ENCODE measurements at regions not wholly inside any gene's neighbourhood (a gene's known extent, or its start where the extent isn't known, plus 50 kb on each side); places are given as distances from the start of the nearest gene placed in this dataset.
"Not testable (repeated sequence)": the region's sequence is repeated elsewhere in the genome, so short reads cannot be mapped to it uniquely, and the experiment has no call there.

DNA sequence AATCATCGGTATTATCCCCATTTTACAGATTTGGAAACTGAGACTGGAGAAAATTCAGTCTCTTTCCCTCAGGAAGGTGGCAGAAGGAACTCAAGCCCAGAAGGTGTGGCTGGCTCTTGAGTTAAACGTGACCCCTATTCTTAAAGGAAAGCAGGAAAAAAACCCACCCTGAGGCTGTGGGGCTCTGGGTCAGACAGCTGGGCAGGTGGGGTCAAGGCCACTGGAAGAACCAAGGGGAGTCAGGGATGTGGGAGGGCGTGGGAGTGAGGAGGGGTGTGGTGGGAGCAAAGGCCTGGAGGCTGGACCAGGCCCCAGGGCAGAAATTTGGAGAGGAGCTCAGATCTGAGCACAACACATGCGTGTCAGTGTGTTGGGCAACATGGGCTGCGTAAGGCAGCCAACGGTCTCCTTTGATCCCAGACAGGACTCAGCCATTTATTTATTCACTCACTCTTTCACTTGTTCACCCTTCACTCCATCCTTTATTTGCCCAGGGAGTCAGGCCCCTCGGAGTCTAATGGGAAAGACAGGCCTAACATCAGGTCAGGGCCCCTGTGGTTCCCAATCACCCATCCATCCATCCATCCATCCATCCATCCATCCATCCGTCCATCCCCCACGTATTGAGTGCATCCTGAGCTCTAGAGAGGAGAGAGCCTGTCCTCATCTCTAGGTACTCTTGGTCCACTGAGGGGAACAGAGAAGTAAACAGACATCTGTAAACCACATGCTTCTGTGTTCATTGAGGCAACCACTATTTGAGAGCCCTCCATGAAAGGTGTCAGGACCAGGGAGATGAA is 165.0 kb downstream of the VEGFA start:
- no peak for DNase-seq

DNA sequence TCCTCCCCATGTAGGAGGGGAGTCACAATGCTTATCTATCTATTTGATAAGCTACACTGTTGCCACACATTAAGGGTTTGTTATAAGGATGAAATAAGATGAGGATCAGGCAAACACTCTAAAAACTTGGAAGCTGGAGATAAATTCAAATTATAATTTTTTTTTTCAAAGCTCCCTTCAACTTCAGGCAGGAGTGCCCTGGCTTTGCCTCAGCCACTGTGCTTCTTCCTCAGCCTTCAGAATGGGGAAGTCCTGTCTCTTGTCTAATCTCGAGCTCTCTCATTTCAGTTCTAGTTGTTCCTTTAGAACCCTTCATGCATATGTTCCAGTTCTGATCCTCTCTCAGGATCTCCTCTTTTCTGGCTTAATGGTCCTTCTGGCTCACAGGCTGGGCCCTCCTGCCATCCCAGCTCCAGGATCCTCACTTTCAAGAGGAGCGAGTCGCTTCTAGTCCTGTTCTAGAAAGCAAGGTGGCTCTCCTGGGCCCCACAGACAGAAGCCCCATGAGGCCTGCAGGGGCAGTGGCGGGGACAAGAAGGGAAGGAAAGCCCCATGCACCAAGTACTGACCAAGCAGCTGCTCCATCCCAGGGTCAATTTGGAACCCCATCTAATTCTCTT is 164.3 kb downstream of the VEGFA start:
- DNase-seq: no peak

GRCh38 chr6:43933148-43933885 is 163.3 kb downstream of the VEGFA start:
- DNase-seq: peak; percentile 65

- no peak for DNase-seq
Observed at GRCh38 chr6:43932259-43933147, 162.5 kb downstream of the VEGFA start.

DNA sequence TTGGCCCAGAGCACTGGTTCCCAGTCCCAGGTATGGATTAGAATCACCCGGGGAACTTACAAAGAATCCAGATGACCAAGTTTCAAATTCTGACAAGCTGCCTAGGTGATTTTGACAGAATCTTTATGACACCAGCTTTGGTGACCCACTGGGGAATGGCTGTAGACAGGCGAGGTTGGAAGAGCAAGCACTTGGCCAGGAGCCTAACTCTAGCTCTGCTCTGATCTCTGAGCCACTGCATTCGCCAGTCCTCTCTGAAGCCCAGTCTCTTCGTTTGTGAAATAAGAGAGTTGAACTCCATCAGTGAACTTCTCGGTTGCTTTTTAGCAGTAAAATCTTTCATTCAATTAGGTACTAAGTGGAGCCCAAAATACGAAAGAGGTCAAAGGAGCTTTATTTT is 161.2 kb downstream of the VEGFA start:
- DNase-seq: no peak

DNA sequence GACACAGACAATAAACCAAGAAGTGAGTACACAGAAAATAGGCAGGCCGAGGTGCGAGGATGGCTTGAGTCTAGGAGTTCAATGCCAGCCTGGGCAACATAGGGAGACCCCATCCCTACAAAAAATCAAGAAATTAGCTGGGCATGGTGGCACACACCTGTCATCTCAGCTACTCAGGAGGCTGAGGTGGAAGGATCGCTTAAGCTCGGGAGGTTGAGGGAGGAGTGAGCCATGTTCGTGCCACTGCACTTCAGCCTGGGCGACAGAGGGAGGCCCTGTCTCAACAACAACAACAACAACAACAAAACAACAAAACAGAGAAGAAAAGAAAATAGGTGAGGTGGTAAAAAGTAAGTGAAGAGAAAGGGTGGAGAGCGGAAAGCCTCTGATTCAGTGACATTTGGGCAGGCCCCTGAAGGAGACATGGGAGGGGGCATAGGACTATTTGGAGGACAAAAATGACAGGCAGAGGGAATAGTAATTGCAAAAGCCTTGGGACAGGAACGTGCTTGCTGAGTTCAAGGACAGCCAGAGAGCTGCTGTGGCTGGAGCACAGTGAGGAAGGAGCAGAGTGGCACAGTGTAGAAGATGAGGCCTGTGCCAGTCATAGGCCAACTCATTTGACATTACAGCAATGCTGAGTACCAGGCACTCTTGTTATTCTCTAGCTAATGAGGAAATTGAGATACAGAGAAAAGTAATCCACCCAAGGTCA is 160.6 kb downstream of the VEGFA start:
- DNase-seq: no peak

DNA sequence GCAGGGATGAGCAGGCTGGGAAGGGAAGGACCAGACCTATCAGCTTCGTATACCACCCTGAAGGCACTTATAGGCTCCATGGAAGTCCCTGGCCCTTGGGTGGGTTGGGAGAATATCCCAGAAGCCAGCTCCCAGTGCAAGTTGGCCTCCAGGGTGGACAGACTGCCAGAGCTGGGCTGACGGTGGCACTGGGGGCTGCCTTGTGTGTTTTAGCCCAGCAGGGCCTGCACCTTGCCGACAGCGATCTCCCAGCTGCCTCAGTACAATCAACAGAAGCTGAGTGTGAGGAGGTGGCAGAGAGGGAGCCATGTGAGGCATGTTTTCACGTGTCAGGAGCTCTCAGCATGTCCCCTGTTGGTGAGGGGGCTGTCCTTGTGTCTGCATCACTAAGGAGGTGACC is 159.5 kb downstream of the VEGFA start:
- DNase-seq: no peak

DNA sequence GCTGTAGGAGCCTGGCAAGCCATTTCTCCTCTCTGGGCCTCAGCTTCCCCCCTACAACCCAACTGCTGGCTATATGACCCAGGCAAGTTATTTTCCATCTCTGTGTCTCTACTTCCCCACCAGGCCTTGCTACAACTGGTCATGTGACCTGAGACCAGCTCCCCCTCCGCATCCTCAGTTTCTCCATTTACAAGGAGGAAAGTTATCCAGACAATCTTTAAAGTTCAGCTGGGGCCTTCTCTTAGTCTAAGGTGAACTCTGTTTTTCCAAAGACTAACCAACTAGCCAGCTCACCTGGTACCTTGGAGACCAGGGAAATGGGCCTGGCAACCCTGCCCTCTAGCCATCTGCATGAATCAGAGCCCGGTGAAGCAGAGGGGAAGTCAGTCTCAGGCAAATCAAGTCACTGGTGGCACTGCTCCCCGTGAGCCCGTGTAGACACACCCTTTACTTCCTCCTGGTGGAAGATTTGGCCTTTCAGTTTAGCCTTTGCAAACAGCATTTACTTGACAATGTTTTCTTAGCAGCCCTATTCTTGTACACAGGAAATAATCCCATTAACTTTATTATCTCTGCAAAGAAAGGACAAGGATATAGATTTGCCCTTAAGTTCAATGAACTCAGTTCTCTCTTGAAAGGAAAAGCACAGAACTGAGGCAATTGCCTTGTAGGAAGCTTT is 157.7 kb downstream of the VEGFA start:
- DNase-seq: no peak

DNA sequence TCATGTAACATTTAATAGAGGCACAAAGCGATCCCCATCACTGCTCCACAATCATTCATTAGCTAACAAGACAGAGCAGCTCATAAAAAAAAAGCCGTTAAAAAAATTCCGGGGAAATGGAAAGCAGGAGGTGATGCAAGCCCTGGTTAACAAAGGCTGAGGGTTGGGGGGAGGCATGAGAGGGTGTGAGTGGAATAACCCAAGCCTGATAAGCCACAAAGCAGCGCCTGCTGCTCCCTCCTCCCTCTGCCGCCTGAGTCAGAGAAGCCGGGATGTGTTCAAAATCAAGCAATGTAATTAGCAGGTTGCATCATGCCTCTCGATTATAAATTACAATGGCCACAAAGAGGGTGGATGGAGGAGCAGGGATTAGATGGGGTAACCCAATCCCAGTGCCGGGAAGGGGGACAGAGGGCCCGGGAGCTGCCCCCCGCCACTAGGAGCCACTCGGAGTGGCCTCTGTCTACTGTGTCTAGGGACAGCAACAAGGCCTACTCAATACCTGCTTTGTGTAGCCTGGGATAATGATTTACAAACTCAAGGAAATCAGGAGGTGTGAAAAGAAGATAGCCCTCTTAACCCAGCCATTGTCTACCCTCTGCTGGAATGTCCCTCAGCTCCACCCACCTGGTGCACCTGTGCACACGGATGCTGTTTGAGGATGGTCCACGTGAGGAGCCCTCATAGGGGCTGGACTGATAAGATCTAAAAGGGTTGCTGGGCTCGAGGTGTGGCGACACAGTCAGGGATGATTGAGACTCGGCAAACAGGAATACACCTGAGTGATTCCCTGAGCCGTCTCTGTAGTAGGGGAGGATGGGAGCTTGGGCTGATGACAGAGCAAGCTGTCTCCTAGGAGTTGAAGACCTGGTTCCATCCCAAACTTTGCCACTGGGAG is 156.9 kb downstream of the VEGFA start:
- DNase-seq: no peak

GRCh38 chr6:43925636-43926139 is 155.7 kb downstream of the VEGFA start:
- not testable (repeated sequence) for DNase-seq

- no peak for DNase-seq
Observed at GRCh38 chr6:43924222-43924702, 154.3 kb downstream of the VEGFA start.

DNA sequence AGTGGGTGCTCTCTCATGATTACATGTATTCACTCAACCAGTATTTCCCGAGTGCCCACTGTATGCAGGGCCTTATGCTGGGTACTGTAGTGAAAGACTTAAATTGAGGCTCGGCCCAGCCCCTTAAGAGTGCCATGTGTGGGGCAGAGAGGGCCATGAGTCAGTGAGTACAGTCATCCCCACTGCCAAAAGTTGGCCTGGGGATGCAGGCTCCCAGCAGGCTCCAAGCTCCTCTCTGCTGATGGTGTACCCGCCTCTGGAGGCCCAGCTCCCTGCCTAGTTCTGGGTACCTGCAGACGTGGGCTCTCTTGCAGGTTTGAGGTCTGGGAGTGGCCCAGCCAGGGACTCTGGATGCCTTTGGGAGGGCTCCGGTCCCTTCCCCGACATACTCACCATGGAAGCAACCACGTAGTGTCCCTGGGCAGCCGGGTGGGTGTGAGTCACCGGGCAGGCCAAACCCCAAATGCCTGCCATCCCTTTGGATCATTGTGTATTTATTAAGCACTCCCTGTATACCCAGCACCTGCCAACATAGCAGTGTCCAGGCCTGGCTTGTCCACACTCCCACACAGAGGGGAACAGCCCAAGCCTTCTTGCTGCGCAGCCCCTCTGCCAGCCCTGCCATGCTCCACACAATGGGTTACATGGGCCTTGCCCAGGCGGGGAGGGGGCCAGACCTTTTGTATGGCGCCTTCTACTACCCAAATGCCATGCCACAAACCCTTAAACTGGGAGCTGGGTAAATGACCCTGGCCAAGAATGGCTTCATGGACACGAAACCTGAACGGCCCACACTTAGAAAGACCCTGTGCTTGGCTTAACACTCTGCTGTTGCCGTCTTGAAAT is 153.6 kb downstream of the VEGFA start:
- DNase-seq: no peak

DNA sequence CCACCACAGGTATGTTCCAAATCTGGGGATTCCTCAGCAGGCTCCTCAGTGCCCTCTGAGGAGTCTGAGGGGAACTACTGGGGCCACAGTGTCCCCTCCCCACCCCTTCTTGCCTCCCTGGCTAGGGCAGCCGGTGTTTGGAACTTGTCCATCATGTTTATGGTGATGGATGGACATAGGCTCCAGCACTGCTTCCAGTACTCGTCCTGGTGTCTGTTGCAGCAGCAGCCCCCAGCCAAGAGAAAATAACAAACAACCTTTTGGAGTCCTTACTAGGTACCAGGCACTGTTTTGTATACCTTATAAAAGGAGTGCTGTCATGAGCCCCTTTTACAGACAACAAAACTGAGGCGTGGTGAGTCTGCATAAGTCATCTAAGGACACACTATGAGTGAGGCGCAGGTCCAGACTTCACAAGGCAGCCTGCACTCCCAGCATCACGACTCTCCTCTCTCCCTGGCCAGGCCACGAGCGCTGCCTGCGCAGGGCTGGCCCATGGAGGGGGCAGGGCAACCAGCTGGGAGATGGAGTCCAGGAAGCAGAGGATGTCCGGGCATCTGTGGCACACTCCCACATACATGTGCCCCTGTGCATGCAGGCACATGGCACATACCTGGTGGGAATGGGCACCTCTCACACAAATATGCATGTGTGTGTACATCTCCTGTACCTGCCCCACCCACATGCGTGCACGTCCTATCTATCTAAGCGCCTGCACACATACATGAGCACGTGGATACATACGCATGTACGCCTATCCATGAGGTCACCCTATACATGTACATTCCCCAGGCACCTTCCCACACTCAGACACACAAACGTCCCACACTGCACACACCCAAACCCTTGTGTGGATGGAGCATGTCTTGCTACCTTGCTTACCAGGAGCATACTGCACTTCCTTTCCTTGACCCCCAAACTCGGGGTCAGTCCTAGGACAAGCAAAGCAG is 152.7 kb downstream of the VEGFA start:
- no peak for DNase-seq

GRCh38 chr6:43921548-43922425 is 151.8 kb downstream of the VEGFA start:
- no peak for DNase-seq

DNA sequence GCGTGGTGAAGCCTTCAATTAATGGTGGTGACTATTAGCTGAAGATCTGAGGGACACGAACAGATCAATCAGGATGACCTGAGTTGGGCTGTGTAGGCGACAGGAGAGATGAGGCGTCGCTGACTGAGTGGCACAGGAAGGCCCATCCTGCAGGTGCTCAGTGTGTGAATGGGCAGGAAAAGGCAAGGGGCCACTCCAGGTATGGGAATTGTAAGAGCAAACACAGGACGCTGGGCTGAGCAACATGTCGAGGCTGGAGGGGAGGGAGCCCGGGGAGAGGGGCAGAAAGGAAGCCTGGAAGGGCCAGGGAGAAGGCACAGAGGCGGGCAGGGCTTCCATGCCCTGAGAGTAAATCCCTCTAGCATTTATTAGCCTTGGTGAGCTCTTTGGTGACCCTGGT is 151.0 kb downstream of the VEGFA start:
- no peak for DNase-seq

DNA sequence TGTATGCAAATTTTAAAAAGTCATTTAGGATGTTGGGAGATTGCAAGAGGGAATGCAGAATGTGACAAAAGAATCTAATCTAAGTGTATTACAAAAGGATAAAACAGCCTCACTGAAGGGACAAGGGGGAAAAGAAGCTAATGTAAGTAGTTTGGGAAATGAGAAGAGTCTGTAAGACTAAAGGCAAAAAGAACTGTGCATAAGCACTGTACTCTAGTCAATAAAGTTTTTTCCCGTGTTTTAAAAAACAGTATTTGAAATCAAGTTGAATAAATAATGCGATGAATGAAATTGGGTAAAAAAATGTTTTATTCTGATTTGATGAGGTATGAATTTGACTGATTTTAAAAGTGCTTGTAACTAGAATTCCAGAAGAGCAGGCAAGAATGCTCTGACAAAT is 149.8 kb downstream of the VEGFA start:
- no peak for DNase-seq
